ENCODE measurements at regions not wholly inside any gene's neighbourhood (a gene's known extent, or its start where the extent isn't known, plus 50 kb on each side); places are given as distances from the start of the nearest gene placed in this dataset.

- TF ChIP-seq CTCF (IDR thresholded peaks at IDR 0.05) (no peak), POLR2A (IDR thresholded peaks at IDR 0.05) (no peak)
Measured at GRCh38 chr16:25501530-25502255, 190.1 kb upstream of the HS3ST4 start.

Measured in right lobe of liver (tissue), 4 donors.